HG02885 (cell line): ENCODE measurements at regions not wholly inside any gene's neighbourhood (a gene's known extent, or its start where the extent isn't known, plus 50 kb on each side); places are given as distances from the start of the nearest gene placed in this dataset.
"Not testable (repeated sequence)": the region's sequence is repeated elsewhere in the genome, so short reads cannot be mapped to it uniquely, and the experiment has no call there.

Experiments used
- ATAC-seq: cut with Tn5 transposase; IDR thresholded peaks from one replicate; pipeline ENCODE4 v1.9.1; 2021; ENCODE audit warnings: mild to moderate bottlenecking; ENCODE audit not compliant: unreplicated experiment, poor library complexity

DNA sequence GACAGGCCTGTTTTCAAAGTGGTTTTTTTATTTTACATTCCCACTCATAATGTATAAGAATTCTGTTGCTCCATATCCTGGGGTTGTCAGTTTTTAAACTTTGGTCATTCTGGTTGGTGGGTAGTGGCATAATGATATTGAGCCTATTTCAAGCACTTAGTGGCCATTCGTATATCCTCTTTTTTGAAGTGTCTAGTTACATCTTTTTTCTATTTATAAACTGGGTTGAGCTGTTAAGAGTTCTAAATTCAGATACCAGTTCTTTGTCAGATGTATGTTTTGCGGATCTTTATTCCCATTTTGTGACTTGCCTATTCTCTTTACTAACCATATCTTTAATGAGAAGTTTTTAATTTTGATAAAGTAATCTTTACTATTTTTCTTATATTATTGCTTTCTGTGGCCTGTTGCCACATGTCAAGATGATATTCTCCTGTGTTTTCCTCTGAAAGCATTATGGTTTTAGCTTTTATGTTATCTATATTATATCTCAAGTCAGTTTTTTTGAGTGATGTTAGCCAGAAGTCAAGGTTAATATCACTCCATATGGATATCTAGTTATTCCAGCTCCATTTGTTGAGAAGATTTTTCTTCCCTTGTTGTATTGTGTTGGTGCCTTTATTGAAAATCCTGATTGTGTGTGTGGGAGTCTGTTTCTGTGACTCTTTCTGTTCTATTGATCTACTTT lies 110.9 kb downstream of the FHIP1A start:
- ATAC-seq = no peak

GRCh38 chr4:151522866-151523519 lies 114.0 kb downstream of the FHIP1A start:
- no peak for ATAC-seq

GRCh38 chr4:151524610-151525009 lies 115.6 kb downstream of the FHIP1A start:
- no peak for ATAC-seq

DNA sequence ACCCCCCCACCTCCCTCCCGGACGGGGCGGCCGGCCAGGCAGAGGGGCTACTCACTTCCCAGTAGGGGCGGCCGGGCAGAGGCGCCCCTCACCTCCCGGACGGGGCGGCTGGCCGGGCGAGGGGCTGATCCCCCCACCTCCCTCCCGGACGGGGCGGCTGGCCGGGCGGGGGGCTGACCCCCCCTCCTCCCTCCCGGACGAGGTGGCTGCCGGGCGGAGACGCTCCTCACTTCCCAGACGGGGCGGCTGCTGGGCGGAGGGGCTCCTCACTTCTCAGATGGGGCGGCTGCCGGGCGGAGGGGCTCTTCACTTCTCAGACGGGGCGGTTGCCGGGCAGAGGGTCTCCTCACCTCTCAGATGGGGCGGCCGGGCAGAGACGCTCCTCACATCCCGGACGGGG lies 117.5 kb downstream of the FHIP1A start:
- ATAC-seq = not testable (repeated sequence)

- no peak for ATAC-seq
These were observed 118.7 kb downstream of the FHIP1A start for GRCh38 chr4:151527699-151528098.

GRCh38 chr4:151529187-151529586 lies 120.2 kb downstream of the FHIP1A start:
- ATAC-seq = no peak

GRCh38 chr4:151530230-151530629 lies 121.3 kb downstream of the FHIP1A start:
- no peak for ATAC-seq

DNA sequence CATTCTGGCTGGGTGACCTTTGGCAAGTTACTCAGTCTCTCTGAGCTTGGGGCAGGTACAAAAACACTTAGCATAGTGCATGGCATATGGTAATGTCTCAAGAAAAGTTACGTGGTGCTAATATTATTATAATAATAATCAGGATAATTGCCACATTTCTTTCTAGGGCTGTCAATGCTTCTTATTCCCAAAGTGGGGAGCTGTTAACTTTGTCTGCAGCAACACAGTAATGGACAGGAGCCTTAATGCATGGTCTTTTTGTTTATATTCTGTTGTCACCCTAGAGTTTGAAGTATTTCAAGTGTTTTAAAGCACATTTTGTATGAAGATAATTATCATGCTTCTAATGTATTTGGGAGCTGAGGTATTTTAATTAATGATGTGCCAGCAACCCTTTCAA lies 121.8 kb downstream of the FHIP1A start:
- ATAC-seq = no peak

DNA sequence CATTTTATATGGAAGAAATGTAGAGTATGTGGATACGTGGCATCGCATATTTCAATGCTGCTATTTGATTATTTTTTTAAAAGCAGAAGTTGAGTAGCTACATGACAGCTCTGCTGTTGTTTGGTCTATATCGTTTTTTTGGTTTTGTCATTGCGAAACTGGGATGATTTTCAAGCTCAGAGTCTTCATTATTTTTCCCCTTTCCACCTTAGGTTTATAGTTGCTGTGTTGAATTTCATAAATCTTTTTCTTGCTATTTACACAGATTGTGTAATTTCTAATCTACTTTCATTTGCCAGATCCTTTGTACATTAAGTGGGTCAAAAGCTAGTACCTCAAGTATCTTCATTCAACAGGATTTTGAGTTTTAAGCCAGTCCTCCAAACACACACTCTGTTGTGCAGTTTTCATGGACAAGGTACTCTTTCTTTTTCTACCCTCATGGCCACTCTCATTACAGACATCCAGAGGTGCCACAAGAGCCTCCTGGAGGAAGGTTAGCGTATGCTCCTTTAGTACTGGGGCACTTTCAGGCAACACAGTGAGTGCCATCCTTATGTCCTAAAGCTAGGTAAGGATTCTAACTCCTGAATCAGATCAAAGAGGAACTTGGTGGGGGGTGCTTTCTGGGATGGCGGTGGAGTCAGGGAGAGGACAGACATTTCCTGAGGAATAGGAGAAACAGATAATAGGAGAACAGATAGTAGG lies 123.2 kb downstream of the FHIP1A start:
- ATAC-seq = no peak

GRCh38 chr4:151534195-151534594 lies 125.2 kb downstream of the FHIP1A start:
- no peak for ATAC-seq

GRCh38 chr4:151535366-151535765 lies 126.4 kb downstream of the FHIP1A start:
- no peak for ATAC-seq

DNA sequence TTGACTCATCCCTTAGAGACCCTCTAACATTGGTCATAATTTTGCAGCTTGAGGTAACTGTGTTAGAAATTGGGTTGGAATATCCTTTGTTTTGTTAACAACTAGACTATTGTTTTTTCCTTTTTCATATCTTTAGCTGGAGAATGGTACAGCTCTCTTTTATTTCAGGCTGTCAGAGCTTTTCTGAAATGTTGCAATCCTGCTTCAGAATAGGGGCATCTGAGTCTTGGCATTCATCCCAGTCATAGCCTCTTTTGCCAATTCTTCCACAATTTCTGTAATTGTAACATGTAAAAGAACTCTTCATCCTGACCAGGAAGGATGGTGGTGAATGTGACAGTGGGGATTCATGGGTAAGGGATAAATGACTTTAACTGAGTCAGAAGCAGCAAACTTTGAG lies 128.7 kb downstream of the FHIP1A start:
- ATAC-seq = no peak

DNA sequence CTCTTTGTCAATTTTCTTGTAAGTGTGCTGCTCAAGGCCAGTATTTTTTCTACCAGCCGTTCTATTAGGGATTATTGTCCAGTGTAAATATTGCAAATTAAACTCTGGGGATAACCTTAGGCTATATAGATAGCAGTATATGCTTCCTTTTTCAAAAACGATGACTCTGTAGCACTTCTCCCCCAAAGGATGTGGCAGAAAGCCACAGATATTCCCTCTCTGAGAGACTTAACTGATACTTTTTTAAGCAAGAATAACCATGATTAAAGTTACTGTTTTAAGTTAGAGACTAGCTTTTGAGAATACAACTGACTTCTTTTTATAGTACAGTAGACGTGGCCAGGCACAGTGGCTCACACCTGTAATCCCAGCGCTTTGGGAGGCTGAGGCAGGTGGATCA lies 130.0 kb downstream of the FHIP1A start:
- no peak for ATAC-seq

DNA sequence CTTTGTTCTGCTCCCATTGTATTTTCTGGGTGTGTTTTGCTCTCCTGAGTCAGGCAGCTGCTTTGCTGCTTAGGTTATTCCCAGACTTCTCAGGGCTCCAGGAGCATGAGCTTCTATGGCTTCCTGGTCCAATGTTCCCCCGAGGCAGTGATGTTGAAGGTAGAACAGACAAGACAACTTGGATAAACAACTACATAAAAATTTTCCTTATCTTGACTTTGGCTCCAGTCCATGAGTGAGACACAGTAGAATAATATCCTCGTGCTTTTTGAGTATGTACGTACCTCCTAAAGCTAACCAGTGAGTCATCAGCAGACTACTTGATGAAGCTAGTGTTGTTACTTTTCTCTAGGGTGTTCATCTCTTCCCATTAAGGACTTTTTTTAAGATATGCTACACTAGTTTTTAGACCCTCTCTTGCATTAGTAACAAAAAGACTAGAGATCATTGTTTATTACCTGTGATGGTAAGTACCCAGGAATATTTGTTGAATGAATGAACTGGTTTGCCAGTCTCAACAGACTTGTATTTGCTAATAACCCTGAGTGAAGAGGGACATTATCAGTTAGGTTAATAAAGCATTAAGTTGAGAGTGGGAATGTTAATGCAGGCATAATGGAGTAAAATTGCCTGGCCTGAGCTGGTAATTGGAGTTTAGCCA lies 131.9 kb downstream of the FHIP1A start:
- no peak for ATAC-seq

- ATAC-seq = no peak
These were observed 132.6 kb downstream of the FHIP1A start for GRCh38 chr4:151541389-151542071.

- no peak for ATAC-seq
These were observed 139.7 kb downstream of the FHIP1A start for GRCh38 chr4:151548708-151549107.

DNA sequence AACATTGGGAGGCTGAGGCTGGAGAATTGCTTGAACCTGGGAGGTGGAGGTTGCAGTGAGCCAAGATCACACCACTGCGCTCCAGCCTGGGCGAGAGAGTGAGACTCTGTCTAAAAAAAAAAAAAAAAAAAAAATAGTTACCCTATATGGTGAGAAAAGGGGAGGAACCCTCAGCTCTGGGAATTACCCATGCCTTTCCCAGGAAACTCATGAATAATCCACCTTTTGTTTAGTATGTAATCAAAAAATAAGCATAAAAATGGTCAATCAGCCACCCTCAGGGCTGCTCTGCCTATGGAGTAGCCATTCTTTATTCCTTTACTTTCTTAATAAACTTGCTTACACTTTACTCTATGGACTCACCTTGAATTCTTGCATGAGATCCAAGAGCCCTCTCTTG lies 140.4 kb downstream of the FHIP1A start:
- not testable (repeated sequence) for ATAC-seq

- ATAC-seq = no peak
These were observed 144.9 kb downstream of the FHIP1A start for GRCh38 chr4:151553874-151554273.

- no peak for ATAC-seq
These were observed 146.4 kb downstream of the FHIP1A start for GRCh38 chr4:151555151-151555945.
